ENCODE measurements at regions not wholly inside any gene's neighbourhood (a gene's known extent, or its start where the extent isn't known, plus 50 kb on each side); places are given as distances from the start of the nearest gene placed in this dataset.

- TF ChIP-seq CTCF (IDR thresholded peaks at IDR 0.05), result no peak
- no peak for TF ChIP-seq POLR2A (IDR thresholded peaks at IDR 0.05)
Observed at GRCh38 chr1:189007824-189008223, 1469.8 kb downstream of the BRINP3 start.
